Muscle of arm (tissue), 1 donor: ENCODE measurements at regions not wholly inside any gene's neighbourhood (a gene's known extent, or its start where the extent isn't known, plus 50 kb on each side); places are given as distances from the start of the nearest gene placed in this dataset.

ENCODE experiments used
- DNase-seq: peaks from one replicate; pipeline ENCODE4 v3.0.0-alpha.2; 2013

- DNase-seq, result no peak
Measured at GRCh38 chr7:118022546-118022945, 149.3 kb upstream of the CTTNBP2 start.

GRCh38 chr7:118026791-118027190 is 153.6 kb upstream of the CTTNBP2 start:
- no peak for DNase-seq

- DNase-seq, result no peak
Measured at GRCh38 chr7:118028226-118028625, 155.0 kb upstream of the CTTNBP2 start.

- no peak for DNase-seq
Measured at GRCh38 chr7:118029826-118030422, 154.0 kb upstream of the LSM8 start.

GRCh38 chr7:118033273-118033672 is 150.7 kb upstream of the LSM8 start:
- no peak for DNase-seq

- no peak for DNase-seq
Measured at GRCh38 chr7:118039963-118040489, 143.9 kb upstream of the LSM8 start.

GRCh38 chr7:118040562-118040961 is 143.4 kb upstream of the LSM8 start:
- DNase-seq, result no peak

- DNase-seq, result no peak
Measured at GRCh38 chr7:118041251-118041878, 142.6 kb upstream of the LSM8 start.

GRCh38 chr7:118045629-118046028 is 138.3 kb upstream of the LSM8 start:
- DNase-seq, result no peak

GRCh38 chr7:118046086-118046485 is 137.9 kb upstream of the LSM8 start:
- DNase-seq, result no peak

- no peak for DNase-seq
Measured at GRCh38 chr7:118046801-118047200, 137.2 kb upstream of the LSM8 start.

GRCh38 chr7:118052336-118052735 is 131.6 kb upstream of the LSM8 start:
- DNase-seq, result no peak

- no peak for DNase-seq
Measured at GRCh38 chr7:118053353-118053752, 130.6 kb upstream of the LSM8 start.

- DNase-seq, result no peak
Measured at GRCh38 chr7:118054529-118054928, 129.4 kb upstream of the LSM8 start.

- DNase-seq, result no peak
Measured at GRCh38 chr7:118055647-118056046, 128.3 kb upstream of the LSM8 start.

GRCh38 chr7:118057404-118057803 is 126.6 kb upstream of the LSM8 start:
- no peak for DNase-seq

- DNase-seq, result no peak
Measured at GRCh38 chr7:118059209-118059608, 124.8 kb upstream of the LSM8 start.

GRCh38 chr7:118060692-118061091 is 123.3 kb upstream of the LSM8 start:
- no peak for DNase-seq

- DNase-seq, result no peak
Measured at GRCh38 chr7:118061386-118061785, 122.6 kb upstream of the LSM8 start.

- no peak for DNase-seq
Measured at GRCh38 chr7:118072893-118073674, 110.9 kb upstream of the LSM8 start.

GRCh38 chr7:118075936-118076335 is 108.0 kb upstream of the LSM8 start:
- DNase-seq, result no peak

GRCh38 chr7:118076564-118076963 is 107.4 kb upstream of the LSM8 start:
- DNase-seq, result no peak

GRCh38 chr7:118078015-118078414 is 105.9 kb upstream of the LSM8 start:
- no peak for DNase-seq
